WERI-Rb-1 (cell line): ENCODE measurements at regions not wholly inside any gene's neighbourhood (a gene's known extent, or its start where the extent isn't known, plus 50 kb on each side); places are given as distances from the start of the nearest gene placed in this dataset.
"Not testable (repeated sequence)": the region's sequence is repeated elsewhere in the genome, so short reads cannot be mapped to it uniquely, and the experiment has no call there.

ENCODE experiments used
- DNase-seq: peaks from one replicate; pipeline ENCODE4 v3.0.0-alpha.2; 2020
- H3K27ac ChIP-seq: fragments of 250-450 bp; sonication (Bioruptor Pico); 2 replicates; pipeline ENCODE4 v1.5.1; 2020; ENCODE audit warnings: mild to moderate bottlenecking, moderate library complexity
- H3K27me3 ChIP-seq: fragments of 250-450 bp; sonication (Bioruptor Pico); 2 replicates; pipeline ENCODE4 v1.5.1; 2021; ENCODE audit warnings: mild to moderate bottlenecking, low read depth, moderate library complexity; ENCODE audit not compliant: insufficient read depth, severe bottlenecking
- H3K36me3 ChIP-seq: fragments of 250-450 bp; sonication (Bioruptor Pico); 2 replicates; pipeline ENCODE4 v1.5.1; 2020; ENCODE audit warnings: mild to moderate bottlenecking, moderate library complexity
- H3K4me3 ChIP-seq: 2 replicates; pipeline ENCODE4 v1.5.1; 2011; ENCODE audit warnings: low read depth, mild to moderate bottlenecking, control low read depth, low read length
- H3K9me3 ChIP-seq: fragments of 250-450 bp; sonication (Bioruptor Pico); 2 replicates; pipeline ENCODE4 v1.5.1; 2021; ENCODE audit warnings: mild to moderate bottlenecking, moderate library complexity; ENCODE audit not compliant: severe bottlenecking
- CTCF ChIP-seq: IDR thresholded peaks from 2 replicates; pipeline ENCODE4 v1.5.1; 2011; ENCODE audit warnings: low read depth, mild to moderate bottlenecking, control low read depth, inconsistent platforms, low read length

GRCh38 chr18:76604935-76605240 lies 109.8 kb upstream of the ZNF516 start:
- H3K27me3 ChIP-seq = no peaks in the 10 kb centered on the region
- H3K36me3 ChIP-seq = no peaks in the 10 kb centered on the region
- no peak overlapping the region for H3K27ac ChIP-seq
- DNase-seq = no peak
- no peak overlapping the region for H3K4me3 ChIP-seq
- H3K9me3 ChIP-seq = no peaks in the 10 kb centered on the region
- TF ChIP-seq CTCF = no peak

GRCh38 chr18:76604108-76604934 lies 109.3 kb upstream of the ZNF516 start:
- Histone ChIP-seq H3K4me3 (no peak overlapping the region), H3K36me3 (no peaks in the 10 kb centered on the region), H3K27me3 (no peaks in the 10 kb centered on the region), H3K27ac (no peak overlapping the region), H3K9me3 (no peaks in the 10 kb centered on the region)
- no peak for DNase-seq
- TF ChIP-seq CTCF = no peak

- no peak for DNase-seq
- no peak for TF ChIP-seq CTCF
- Histone ChIP-seq H3K27ac (no peak overlapping the region), H3K27me3 (no peaks in the 10 kb centered on the region), H3K4me3 (no peak overlapping the region), H3K36me3 (no peaks in the 10 kb centered on the region), H3K9me3 (no peaks in the 10 kb centered on the region)
These were observed 107.1 kb upstream of the ZNF516 start for GRCh38 chr18:76602191-76602590.

GRCh38 chr18:76600076-76600475 lies 105.0 kb upstream of the ZNF516 start:
- not testable (repeated sequence) for H3K27me3 ChIP-seq, H3K36me3 ChIP-seq

DNA sequence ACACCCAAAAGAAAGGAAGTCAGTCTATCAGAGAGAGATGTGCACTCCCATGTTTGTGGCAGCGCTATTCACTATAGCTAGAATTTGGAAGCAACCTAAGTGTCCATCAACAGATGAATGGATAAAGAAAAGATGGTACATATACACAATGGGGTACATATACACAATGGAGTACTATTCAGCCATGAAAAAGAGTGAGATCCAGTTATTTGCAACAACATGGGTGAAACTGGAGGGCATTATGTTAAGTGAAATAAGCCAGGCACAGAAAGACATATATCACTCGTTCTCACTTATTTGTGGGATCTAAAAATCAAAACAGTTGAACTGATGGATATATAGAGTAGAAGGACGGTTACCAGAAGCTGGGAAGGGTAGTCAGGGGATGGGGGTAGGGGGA lies 99.9 kb upstream of the ZNF516 start:
- no peaks in the 10 kb centered on the region for H3K9me3 ChIP-seq
- TF ChIP-seq CTCF = no peak
- no peaks in the 10 kb centered on the region for H3K36me3 ChIP-seq
- no peak overlapping the region for H3K4me3 ChIP-seq
- no peaks in the 10 kb centered on the region for H3K27me3 ChIP-seq
- DNase-seq = no peak
- no peak overlapping the region for H3K27ac ChIP-seq

More at GRCh38 chr18:76600076-76600475, 105.0 kb upstream of the ZNF516 start:
- H3K27ac ChIP-seq, DNase-seq, H3K9me3 ChIP-seq, H3K4me3 ChIP-seq: not testable (repeated sequence)

DNA sequence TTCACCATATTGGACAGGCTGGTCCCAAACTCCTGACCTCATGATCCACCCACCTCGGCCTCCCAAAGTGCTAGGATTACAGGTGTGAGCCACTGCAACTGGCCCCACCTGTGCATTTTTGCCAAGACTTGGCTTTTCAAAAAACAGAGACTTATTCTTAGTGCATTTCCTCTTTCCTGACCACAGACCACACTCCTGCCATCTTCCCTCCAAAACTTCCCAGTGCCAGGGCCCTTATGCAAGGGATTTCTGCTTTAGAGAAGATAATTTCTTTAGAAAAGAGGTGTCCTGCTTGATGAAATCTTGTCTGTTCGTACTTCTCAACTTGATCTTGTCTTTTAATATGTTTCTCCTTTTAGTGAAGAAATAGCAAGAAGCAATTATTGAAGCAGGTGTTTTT lies 98.8 kb upstream of the ZNF516 start:
- Histone ChIP-seq H3K36me3 (no peaks in the 10 kb centered on the region), H3K9me3 (no peaks in the 10 kb centered on the region), H3K27me3 (no peaks in the 10 kb centered on the region), H3K27ac (no peak overlapping the region), H3K4me3 (no peak overlapping the region)
- no peak for TF ChIP-seq CTCF
- no peak for DNase-seq
